Endothelial cell (in vitro differentiated cells): ENCODE measurements at regions not wholly inside any gene's neighbourhood (a gene's known extent, or its start where the extent isn't known, plus 50 kb on each side); places are given as distances from the start of the nearest gene placed in this dataset.

ENCODE experiments used
- DNase-seq: peaks from one replicate; pipeline ENCODE4 v3.0.0; 2021; ENCODE audit warnings: low spot score
- H3K27ac Mint-ChIP-seq: one replicate; pipeline ENCODE4 v1.8.0; 2021; ENCODE audit warnings: mixed read lengths, inconsistent platforms; ENCODE audit not compliant: unreplicated experiment
- H3K27me3 Mint-ChIP-seq: one replicate; pipeline ENCODE4 v1.8.0; 2021; ENCODE audit warnings: mild to moderate bottlenecking, moderate library complexity, mixed read lengths, inconsistent platforms; ENCODE audit not compliant: unreplicated experiment
- H3K36me3 Mint-ChIP-seq: one replicate; pipeline ENCODE4 v1.8.0; 2021; ENCODE audit warnings: mild to moderate bottlenecking, low read depth, mixed read lengths, inconsistent platforms; ENCODE audit not compliant: unreplicated experiment
- H3K4me1 Mint-ChIP-seq: one replicate; pipeline ENCODE4 v1.8.0; 2021; ENCODE audit warnings: mild to moderate bottlenecking, mixed read lengths, inconsistent platforms; ENCODE audit not compliant: unreplicated experiment
- H3K4me3 Mint-ChIP-seq: one replicate; pipeline ENCODE4 v1.8.0; 2021; ENCODE audit warnings: mild to moderate bottlenecking, mixed read lengths, inconsistent platforms; ENCODE audit not compliant: unreplicated experiment
- H3K9me3 Mint-ChIP-seq: one replicate; pipeline ENCODE4 v1.8.0; 2021; ENCODE audit warnings: mixed read lengths, inconsistent platforms; ENCODE audit not compliant: unreplicated experiment
- TF ChIP-seq, protein P1 (sequence below): fragments of 200-600 bp; sonication (generic); IDR thresholded peaks from one replicate; pipeline ENCODE4 v1.5.0; 2021; ENCODE audit warnings: antibody characterized with exemption; ENCODE audit not compliant: unreplicated experiment

DNA sequence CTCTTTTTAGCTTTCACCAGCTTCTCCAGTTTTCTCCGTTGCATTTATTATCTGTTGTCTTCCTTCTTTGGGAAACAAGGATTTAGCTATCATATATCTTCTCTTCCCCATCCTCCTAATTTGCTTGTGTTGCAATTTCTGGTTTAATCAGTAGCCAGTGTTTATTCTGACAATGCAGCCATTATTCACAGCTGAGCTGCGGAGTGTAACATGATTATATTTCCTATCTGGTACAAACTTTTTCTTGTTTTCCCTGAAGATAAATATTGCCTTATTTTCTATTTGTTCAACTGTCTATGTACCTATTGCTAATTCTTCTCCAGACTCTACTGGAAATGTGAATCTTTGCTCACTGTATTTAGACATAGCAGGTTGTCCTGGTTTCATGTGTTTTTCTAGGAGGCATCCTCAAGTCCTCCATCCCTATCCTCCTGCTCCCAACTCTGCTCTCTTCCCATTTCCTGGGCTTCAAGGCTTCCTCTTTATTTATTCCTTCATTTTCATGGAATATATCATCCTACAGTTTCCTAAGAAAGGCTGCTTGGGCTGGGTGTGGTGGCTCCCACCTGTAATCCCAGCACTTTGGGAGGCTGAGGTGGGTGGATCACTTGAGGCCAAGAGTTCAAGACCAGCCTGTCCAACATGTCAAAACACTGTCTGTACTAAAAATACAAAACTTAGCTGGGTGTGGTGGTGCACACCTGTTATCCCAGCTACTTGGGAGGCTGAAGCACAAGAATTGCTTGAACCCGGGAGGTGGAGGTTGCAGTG is 72.4 kb upstream of the KDM7A start:
- Mint-ChIP-seq H3K9me3 (no peaks in the 10 kb centered on the region), H3K4me1 (no peaks in the 10 kb centered on the region), H3K27ac (no peak overlapping the region), H3K27me3 (no peaks in the 10 kb centered on the region), H3K4me3 (no peak overlapping the region), H3K36me3 (no peaks in the 10 kb centered on the region)
- DNase-seq: no peak
- TF ChIP-seq, protein P1, sequence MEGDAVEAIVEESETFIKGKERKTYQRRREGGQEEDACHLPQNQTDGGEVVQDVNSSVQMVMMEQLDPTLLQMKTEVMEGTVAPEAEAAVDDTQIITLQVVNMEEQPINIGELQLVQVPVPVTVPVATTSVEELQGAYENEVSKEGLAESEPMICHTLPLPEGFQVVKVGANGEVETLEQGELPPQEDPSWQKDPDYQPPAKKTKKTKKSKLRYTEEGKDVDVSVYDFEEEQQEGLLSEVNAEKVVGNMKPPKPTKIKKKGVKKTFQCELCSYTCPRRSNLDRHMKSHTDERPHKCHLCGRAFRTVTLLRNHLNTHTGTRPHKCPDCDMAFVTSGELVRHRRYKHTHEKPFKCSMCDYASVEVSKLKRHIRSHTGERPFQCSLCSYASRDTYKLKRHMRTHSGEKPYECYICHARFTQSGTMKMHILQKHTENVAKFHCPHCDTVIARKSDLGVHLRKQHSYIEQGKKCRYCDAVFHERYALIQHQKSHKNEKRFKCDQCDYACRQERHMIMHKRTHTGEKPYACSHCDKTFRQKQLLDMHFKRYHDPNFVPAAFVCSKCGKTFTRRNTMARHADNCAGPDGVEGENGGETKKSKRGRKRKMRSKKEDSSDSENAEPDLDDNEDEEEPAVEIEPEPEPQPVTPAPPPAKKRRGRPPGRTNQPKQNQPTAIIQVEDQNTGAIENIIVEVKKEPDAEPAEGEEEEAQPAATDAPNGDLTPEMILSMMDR: no peak

DNA sequence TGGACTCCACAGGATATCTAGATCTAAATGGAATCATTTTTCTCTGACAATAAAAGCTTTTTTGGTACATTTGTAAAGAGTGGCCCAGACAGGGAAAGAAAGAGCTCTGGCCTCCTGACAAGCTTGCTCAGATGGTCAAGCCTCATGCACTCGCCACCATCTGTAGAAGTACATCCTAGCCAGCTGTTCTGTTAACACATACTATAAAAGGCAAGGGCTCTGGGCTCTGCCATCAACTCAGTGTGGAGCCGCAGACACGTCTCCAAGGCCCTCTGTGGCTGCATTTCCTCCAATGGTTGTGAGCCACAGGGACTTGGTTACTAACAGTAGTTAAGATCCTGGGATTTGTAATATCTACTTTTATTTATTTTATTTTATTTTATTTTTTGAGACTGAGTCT is 70.8 kb upstream of the KDM7A start:
- no peaks in the 10 kb centered on the region for H3K9me3 Mint-ChIP-seq
- H3K4me3 Mint-ChIP-seq: no peak overlapping the region
- H3K36me3 Mint-ChIP-seq: no peaks in the 10 kb centered on the region
- H3K27ac Mint-ChIP-seq: no peak overlapping the region
- H3K4me1 Mint-ChIP-seq: peaks cover 4% of the 10 kb centered on the region
- TF ChIP-seq, protein P1: no peak
- DNase-seq: no peak
- no peaks in the 10 kb centered on the region for H3K27me3 Mint-ChIP-seq

DNA sequence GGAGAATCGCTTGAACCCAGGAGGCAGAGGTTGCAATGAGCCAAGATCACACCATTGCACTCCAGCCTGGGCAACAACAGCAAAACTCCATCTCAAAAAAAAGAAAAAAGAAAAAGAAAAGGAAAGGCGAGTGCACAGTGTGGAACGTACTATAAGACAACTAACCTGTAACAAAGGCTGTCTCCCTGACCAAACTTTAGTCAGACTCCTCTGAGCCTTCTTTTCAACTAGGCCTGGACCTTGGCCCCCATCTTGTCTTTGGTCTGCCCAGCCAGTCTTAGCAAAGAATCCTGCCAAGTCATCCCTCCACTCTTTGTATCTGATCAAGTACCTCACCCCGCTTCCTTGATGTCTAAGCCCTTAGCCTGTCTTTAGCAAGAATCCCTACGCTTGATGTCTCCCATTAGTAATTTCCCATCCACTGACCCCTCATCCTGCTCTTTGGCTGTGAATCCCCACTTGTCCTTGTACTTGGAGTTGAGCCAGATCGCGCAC is 68.9 kb upstream of the KDM7A start:
- DNase-seq: no peak
- Mint-ChIP-seq H3K36me3 (no peaks in the 10 kb centered on the region), H3K4me1 (peaks cover 22% of the 10 kb centered on the region), H3K27ac (no peak overlapping the region), H3K4me3 (peak overlapping the region; percentile 26), H3K27me3 (no peaks in the 10 kb centered on the region), H3K9me3 (no peaks in the 10 kb centered on the region)
- TF ChIP-seq, protein P1: no peak

DNA sequence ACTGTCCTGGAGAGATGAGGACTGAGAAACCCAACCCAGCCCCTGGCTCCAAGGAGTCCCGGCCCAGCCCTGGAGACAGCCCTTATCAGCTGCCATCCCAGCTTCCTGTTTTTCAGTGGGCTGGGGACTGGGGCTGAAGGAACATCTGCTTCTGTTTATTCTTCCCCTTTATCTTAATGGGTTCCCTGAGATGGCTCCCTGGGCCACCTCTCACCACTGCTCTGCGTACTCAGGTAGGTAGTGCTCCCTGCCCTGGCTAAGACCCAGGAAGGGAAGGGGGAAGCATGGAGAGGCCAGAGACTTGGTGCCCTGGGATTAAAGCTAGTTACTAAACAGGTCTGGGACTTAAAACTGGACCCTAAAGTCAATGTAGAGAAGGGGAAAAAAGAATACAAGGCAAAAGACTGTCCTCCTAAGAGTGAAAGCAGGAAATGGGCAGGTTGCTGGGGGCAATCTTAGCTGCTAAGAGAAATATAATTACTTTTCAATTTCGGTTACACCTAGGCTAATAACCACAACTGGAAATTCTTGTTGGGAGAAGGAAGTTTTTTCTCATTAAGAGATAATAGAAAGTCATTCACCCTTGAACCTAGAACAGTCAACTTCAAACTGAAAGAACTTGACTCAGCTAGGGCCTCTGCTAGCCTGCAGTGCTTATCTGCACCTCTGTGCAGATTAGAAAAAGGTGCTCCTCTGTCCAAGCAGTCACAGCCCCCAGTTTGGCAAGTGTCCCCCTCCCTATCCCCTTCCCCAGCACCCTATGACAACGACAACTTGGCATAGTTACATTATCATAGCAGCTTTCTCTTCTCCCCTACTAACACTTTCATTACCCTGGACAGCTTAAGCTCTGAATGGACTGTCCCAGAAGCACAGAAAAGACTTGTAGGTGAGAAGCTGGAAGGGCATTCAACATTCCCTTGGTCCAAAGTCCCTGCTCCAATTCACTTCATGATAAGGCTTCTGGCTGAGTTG is 65.6 kb upstream of the KDM7A start:
- TF ChIP-seq, protein P1: no peak
- Mint-ChIP-seq H3K4me3 (no peak overlapping the region), H3K9me3 (no peaks in the 10 kb centered on the region), H3K27ac (peak overlapping the region; percentile 82), H3K4me1 (peaks cover 28% of the 10 kb centered on the region), H3K27me3 (no peaks in the 10 kb centered on the region), H3K36me3 (no peaks in the 10 kb centered on the region)
- peak; percentile 33 for DNase-seq
